ENCODE measurements at regions not wholly inside any gene's neighbourhood (a gene's known extent, or its start where the extent isn't known, plus 50 kb on each side); places are given as distances from the start of the nearest gene placed in this dataset.

DNA sequence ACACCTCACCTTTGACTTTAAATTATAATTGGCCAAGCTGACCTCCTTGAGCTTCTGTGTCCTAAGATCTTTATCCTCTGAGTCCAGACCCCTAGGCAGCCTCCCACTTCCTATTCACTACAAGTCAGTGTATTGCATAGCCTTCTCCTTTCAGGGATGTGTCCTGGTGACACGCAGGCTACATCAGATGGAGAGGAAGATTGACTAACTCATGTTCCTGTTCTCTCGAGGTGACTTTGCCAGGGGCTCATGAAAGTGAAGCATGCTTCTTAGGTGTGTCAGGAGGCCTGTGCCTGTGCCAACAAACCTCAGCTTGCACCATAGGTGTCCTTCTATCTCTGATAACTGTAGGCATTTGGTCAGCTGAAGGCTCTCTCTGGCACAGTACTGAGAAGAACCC is 195.7 kb upstream of the HS3ST1 start:
- TF ChIP-seq, protein P1, sequence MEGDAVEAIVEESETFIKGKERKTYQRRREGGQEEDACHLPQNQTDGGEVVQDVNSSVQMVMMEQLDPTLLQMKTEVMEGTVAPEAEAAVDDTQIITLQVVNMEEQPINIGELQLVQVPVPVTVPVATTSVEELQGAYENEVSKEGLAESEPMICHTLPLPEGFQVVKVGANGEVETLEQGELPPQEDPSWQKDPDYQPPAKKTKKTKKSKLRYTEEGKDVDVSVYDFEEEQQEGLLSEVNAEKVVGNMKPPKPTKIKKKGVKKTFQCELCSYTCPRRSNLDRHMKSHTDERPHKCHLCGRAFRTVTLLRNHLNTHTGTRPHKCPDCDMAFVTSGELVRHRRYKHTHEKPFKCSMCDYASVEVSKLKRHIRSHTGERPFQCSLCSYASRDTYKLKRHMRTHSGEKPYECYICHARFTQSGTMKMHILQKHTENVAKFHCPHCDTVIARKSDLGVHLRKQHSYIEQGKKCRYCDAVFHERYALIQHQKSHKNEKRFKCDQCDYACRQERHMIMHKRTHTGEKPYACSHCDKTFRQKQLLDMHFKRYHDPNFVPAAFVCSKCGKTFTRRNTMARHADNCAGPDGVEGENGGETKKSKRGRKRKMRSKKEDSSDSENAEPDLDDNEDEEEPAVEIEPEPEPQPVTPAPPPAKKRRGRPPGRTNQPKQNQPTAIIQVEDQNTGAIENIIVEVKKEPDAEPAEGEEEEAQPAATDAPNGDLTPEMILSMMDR (IDR thresholded peaks at IDR 0.05): no peak
- no peak for TF ChIP-seq EP300 (IDR thresholded peaks at IDR 0.05; ENCODE audit: low read depth)
- TF ChIP-seq POLR2AphosphoS5 (IDR thresholded peaks at IDR 0.05): no peak

All from transverse colon (tissue), 4 donors.